Keratinocyte (primary cell): ENCODE measurements at regions not wholly inside any gene's neighbourhood (a gene's known extent, or its start where the extent isn't known, plus 50 kb on each side); places are given as distances from the start of the nearest gene placed in this dataset.

ENCODE experiments used
- CTCF ChIP-seq, 3 experiments: IDR thresholded peaks in 1 of 3; conservative IDR thresholded peaks in 1 of 3; optimal IDR thresholded peaks in 1 of 3; 2 replicates in 2 of 3; 3 replicates in 1 of 3; pipeline versions ENCODE3 to v1.5.1; 2011; ENCODE audit warnings: low read length in 3 of 3, mild to moderate bottlenecking in 3 of 3, moderate library complexity in 2 of 3, control low read depth in 1 of 3, inconsistent platforms in 1 of 3; ENCODE audit not compliant: insufficient read depth in 2 of 3; ENCODE audit errors: extremely low read depth in 1 of 3
- EZH2 ChIP-seq: IDR thresholded peaks from one replicate; pipeline ENCODE4 v1.6.1; 2012; ENCODE audit warnings: inconsistent platforms, mild to moderate bottlenecking, low read length, moderate library complexity

- TF ChIP-seq CTCF (optimal IDR thresholded peaks at IDR 0.05 in 1 of 3, IDR thresholded peaks at IDR 0.05 in 1 of 3, conservative IDR thresholded peaks at IDR 0.05 in 1 of 3; ENCODE audit: extremely low read depth in 1 of 3, insufficient read depth in 2 of 3, low read length in 3 of 3) (no peak), EZH2 (no peak)
Observed at GRCh38 chr13:106118996-106119395, 416.5 kb downstream of the EFNB2 start.
